ENCODE measurements at regions not wholly inside any gene's neighbourhood (a gene's known extent, or its start where the extent isn't known, plus 50 kb on each side); places are given as distances from the start of the nearest gene placed in this dataset.

DNA sequence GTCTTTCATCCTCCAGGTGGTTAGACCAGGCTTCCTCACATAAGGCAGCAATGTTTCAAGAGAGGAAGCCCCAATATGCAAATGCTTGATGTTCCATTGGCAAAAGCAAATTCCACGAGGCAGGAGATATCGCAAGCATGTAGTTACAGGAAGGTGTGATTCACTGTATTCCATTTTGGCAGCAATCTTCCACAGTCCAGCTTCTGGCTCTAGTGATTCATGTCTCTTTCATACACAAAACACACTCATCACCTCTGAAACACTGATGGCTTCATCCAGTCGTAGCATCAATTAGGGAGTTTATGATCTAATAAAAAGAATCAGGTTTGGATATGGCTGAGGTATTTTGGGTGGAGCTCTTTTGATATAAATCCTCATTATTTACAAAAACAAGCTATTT lies 552.2 kb upstream of the RIOK2 start:
- H3K27me3 Mint-ChIP-seq, result no peaks in the 10 kb centered on the region
- no peaks in the 10 kb centered on the region for H3K9me3 Mint-ChIP-seq
- ATAC-seq (ENCODE audit: low read depth), result no peak
- no peak overlapping the region for H3K27ac Mint-ChIP-seq
- H3K4me3 Mint-ChIP-seq, result no peak overlapping the region
- no peaks in the 10 kb centered on the region for H3K4me1 Mint-ChIP-seq
- H3K36me3 Mint-ChIP-seq, result no peaks in the 10 kb centered on the region
- no peak for DNase-seq (ENCODE audit: low spot score in 2 of 2)

DNA sequence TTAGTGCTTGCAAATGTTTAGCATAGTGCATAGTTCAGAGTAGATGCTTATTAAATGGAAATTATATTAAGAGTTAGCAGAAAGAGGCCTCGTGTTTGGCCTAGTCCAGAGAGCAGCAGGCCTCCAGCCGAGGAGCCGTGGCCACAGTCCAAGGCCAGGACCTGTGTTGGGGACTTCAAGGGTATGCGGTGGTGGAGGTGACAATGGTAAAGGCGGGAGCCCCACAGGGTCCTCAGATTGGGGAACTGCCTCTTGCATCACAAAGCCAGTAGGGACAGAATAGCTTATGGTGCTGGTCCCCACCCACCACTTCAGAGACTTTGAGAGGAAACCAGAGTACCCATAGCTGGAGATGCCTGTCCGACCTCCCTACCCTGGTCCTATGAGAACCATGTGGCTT lies 554.6 kb upstream of the RIOK2 start:
- Mint-ChIP-seq H3K27ac (no peak overlapping the region), H3K9me3 (no peaks in the 10 kb centered on the region), H3K27me3 (no peaks in the 10 kb centered on the region), H3K36me3 (no peaks in the 10 kb centered on the region), H3K4me1 (no peaks in the 10 kb centered on the region), H3K4me3 (no peak overlapping the region)
- no peak for DNase-seq (ENCODE audit: low spot score in 2 of 2)
- ATAC-seq (ENCODE audit: low read depth), result no peak

DNA sequence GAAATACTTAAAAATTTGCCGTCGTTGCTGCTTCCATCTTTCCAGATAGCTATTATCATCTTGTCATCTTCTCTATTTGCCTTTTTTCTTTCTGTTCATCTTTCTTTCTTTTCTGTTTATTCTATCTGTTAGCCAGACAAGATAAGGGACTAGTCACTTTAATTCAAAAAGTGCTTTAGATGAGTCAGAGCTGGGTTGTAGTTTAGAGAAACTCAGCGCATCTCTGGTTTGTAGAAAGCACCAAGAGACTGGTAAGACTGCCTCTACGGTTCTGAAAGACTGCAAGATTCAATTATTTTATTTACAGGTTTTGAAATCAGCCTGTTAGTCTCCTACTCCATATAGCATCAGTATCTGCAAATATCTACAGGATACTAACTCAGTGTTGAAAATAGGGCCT lies 562.8 kb upstream of the RIOK2 start:
- DNase-seq (ENCODE audit: low spot score in 2 of 2) (no peak), ATAC-seq (ENCODE audit: low read depth) (no peak)
- no peaks in the 10 kb centered on the region for H3K27me3 Mint-ChIP-seq
- H3K36me3 Mint-ChIP-seq, result no peaks in the 10 kb centered on the region
- H3K9me3 Mint-ChIP-seq, result peaks cover 2% of the 10 kb centered on the region
- H3K4me1 Mint-ChIP-seq, result no peaks in the 10 kb centered on the region
- no peak overlapping the region for H3K4me3 Mint-ChIP-seq
- H3K27ac Mint-ChIP-seq, result no peak overlapping the region

DNA sequence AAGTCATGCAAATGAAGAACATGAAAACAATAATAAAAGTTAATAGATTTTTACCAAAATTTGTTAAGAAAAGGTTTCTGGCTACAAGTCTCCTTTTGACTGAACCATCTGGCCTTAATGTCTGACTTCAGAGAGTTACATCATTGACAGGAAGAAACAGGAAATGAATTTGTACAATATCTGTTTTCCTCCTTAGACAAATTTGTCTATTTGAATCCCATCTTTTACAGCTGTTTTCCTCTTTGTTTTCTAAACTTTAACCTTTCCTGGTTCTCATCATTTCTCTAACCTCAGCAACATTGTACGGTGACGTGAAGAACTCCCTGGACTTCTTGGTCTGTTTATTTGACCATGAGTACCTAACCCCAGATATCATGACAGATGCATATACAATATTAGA lies 567.5 kb upstream of the RIOK2 start:
- no peak for DNase-seq (ENCODE audit: low spot score in 2 of 2)
- H3K27me3 Mint-ChIP-seq, result no peaks in the 10 kb centered on the region
- peaks cover 2% of the 10 kb centered on the region for H3K9me3 Mint-ChIP-seq
- H3K4me1 Mint-ChIP-seq, result no peaks in the 10 kb centered on the region
- H3K4me3 Mint-ChIP-seq, result no peak overlapping the region
- no peak for ATAC-seq (ENCODE audit: low read depth)
- H3K36me3 Mint-ChIP-seq, result no peaks in the 10 kb centered on the region
- no peak overlapping the region for H3K27ac Mint-ChIP-seq

DNA sequence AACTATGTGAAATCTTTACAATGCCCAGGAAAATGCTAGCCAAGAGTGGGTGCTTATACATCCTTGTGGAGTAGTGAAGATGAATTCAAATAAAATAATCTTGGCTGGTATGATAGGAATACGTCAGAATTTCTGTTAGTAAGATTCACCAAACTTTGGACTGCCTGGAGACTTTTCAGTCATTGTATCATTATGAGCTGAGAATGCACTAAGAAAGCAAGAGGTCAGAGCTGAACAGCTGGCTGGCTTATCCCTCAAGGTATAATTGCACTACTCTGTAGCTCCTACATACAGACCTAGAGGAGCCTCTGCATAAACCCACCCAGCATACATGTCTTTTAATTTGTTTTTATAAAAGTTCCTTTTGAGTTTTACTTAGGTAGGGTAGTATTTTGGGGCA lies 568.5 kb upstream of the RIOK2 start:
- H3K27me3 Mint-ChIP-seq, result no peaks in the 10 kb centered on the region
- ATAC-seq (ENCODE audit: low read depth) (no peak), DNase-seq (ENCODE audit: low spot score in 2 of 2) (no peak)
- H3K36me3 Mint-ChIP-seq, result no peaks in the 10 kb centered on the region
- no peaks in the 10 kb centered on the region for H3K9me3 Mint-ChIP-seq
- no peaks in the 10 kb centered on the region for H3K4me1 Mint-ChIP-seq
- H3K4me3 Mint-ChIP-seq, result no peak overlapping the region
- no peak overlapping the region for H3K27ac Mint-ChIP-seq

DNA sequence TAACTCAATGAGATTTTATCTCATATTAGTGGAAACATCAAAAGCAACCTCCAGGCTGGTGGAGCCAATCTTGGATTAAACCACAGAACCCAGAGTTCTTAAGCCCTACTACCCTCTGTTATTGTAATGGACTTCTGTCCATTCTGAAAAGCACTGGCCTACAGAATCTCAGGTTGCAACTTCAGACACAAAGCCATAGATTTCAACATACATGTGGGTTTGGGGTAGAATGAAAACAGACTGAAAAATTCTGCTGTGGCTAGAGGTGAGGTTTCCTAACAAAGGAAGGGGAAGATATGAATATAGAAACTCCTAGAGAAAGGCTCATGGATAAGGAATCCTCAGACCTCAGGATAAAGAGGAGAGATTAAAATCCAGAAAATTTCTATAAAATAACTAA lies 569.8 kb upstream of the RIOK2 start:
- Mint-ChIP-seq H3K36me3 (no peaks in the 10 kb centered on the region), H3K27ac (no peak overlapping the region), H3K4me3 (no peak overlapping the region), H3K4me1 (no peaks in the 10 kb centered on the region), H3K27me3 (no peaks in the 10 kb centered on the region), H3K9me3 (no peaks in the 10 kb centered on the region)
- DNase-seq (ENCODE audit: low spot score in 2 of 2) (no peak), ATAC-seq (ENCODE audit: low read depth) (no peak)

DNA sequence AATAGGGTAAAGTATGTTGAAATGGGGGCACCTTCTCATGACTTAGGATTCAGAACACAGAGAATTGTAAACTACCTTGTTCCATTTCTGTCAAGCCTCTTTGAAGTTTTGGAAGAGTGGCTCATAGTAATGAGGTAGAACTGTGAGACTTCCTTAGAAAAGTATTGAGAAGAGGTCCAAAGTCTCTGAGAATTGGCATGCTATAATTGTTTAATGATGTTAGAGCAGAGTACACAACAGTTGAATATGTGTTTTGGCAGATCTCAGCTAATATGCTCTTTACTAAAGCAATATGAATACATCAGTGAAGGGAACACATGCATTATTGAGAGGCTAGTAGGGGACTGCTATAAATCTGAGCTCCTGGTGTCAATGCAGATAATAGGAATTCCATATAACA lies 579.4 kb upstream of the RIOK2 start:
- Mint-ChIP-seq H3K27ac (no peak overlapping the region), H3K4me3 (no peak overlapping the region), H3K9me3 (peaks cover 3% of the 10 kb centered on the region), H3K4me1 (peaks cover 2% of the 10 kb centered on the region), H3K27me3 (no peaks in the 10 kb centered on the region), H3K36me3 (no peaks in the 10 kb centered on the region)
- DNase-seq (ENCODE audit: low spot score in 2 of 2), result no peak
- ATAC-seq (ENCODE audit: low read depth), result no peak

DNA sequence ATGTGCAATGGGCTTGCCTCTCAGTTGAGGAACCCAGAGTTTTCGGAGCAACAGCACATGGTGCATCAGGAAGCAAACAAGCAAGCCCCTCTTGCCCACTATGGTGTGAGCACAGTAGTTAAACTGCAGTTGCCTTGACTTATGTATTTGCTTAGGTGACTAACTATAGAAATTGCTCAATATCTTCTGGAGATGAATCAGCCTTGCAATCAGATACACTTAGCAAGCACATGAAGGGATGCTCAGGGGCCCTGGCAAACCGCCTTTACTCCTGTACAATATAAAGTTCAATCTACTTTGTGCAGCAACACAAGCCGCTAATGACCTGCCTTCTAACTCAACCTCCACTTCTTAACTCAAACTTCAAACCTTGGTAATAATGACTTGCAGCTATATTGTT lies 581.7 kb upstream of the RIOK2 start:
- Mint-ChIP-seq H3K27me3 (no peaks in the 10 kb centered on the region), H3K27ac (no peak overlapping the region), H3K9me3 (peaks cover 5% of the 10 kb centered on the region), H3K4me1 (peaks cover 2% of the 10 kb centered on the region), H3K36me3 (no peaks in the 10 kb centered on the region), H3K4me3 (no peak overlapping the region)
- DNase-seq (ENCODE audit: low spot score in 2 of 2) (no peak), ATAC-seq (ENCODE audit: low read depth) (no peak)

DNA sequence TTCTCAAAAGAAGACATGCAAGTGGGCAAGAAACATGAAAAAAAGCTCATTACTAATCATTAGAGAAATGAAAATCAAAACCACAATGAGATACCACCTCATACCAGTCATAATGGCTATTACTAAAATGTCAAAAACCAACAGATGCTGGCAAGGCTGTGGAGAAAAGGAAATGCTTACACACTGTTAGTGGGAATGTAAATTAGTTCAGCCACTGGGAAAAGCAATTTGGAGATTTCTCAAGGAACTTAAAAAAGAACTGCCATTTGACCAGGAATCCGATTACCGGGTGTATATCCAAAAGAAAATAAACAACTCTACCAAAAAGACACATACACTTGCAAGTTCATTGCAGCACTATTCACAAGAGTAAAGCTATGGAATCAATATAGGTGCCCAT lies 595.4 kb upstream of the RIOK2 start:
- no peak overlapping the region for H3K4me3 Mint-ChIP-seq
- no peaks in the 10 kb centered on the region for H3K4me1 Mint-ChIP-seq
- peaks cover 4% of the 10 kb centered on the region for H3K9me3 Mint-ChIP-seq
- peaks cover 2% of the 10 kb centered on the region for H3K36me3 Mint-ChIP-seq
- no peaks in the 10 kb centered on the region for H3K27me3 Mint-ChIP-seq
- ATAC-seq (ENCODE audit: low read depth) (no peak), DNase-seq (ENCODE audit: low spot score in 2 of 2) (no peak)
- H3K27ac Mint-ChIP-seq, result no peak overlapping the region

- ATAC-seq (ENCODE audit: low read depth) (no peak), DNase-seq (ENCODE audit: low spot score in 2 of 2) (no peak)
- Mint-ChIP-seq H3K36me3 (no peaks in the 10 kb centered on the region), H3K9me3 (peaks cover 4% of the 10 kb centered on the region), H3K27ac (no peak overlapping the region), H3K27me3 (no peaks in the 10 kb centered on the region), H3K4me3 (no peak overlapping the region), H3K4me1 (peaks cover 2% of the 10 kb centered on the region)
These were observed 605.3 kb upstream of the RIOK2 start for GRCh38 chr5:97788369-97788768.

- Mint-ChIP-seq H3K27me3 (no peaks in the 10 kb centered on the region), H3K4me1 (no peaks in the 10 kb centered on the region), H3K27ac (no peak overlapping the region), H3K4me3 (no peak overlapping the region), H3K36me3 (no peaks in the 10 kb centered on the region), H3K9me3 (peaks cover 6% of the 10 kb centered on the region)
- ATAC-seq (ENCODE audit: low read depth) (no peak), DNase-seq (ENCODE audit: low spot score in 2 of 2) (no peak)
These were observed 615.0 kb upstream of the RIOK2 start for GRCh38 chr5:97797994-97798451.

DNA sequence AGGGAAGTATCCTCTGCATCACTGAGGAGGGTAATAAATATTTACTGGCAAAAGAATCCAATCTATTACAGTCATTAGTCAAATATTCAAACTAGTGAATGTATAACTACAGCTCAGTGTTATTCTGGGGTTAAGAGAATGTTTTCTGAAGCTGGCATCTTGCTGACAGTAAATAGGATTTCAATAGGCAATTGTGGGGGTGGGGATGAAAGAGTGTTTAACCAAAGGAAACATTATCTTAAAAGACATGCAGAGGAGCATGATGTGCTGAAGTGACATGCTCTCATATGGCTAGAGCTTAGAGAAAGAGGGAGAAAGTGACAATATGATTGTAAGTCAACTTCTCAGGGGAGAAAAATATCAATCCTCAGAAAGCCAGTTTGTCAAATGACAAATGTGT lies 618.4 kb upstream of the RIOK2 start:
- Mint-ChIP-seq H3K4me1 (no peaks in the 10 kb centered on the region), H3K4me3 (no peak overlapping the region), H3K27me3 (no peaks in the 10 kb centered on the region), H3K9me3 (peaks cover 6% of the 10 kb centered on the region), H3K36me3 (no peaks in the 10 kb centered on the region), H3K27ac (no peak overlapping the region)
- DNase-seq (ENCODE audit: low spot score in 2 of 2), result no peak
- no peak for ATAC-seq (ENCODE audit: low read depth)

DNA sequence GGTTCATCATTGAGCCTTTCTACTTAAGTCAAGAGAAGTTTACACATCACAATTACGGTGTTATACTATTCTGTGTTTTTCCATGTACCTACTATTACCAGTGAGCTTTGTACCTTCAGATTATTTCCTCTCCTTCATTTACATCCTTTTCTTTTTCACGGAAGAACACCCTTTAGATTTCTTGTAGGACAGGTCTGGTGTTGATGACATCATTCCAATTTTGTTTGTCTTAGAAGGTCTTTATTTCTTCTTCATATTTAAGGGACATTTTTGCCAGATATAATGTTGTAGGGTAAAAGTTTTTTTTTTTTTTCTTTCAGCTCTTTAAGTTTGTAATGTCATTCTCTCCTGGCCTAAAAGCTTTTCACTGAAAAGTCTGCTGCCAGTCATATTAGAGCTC lies 637.1 kb upstream of the RIOK2 start:
- ATAC-seq (ENCODE audit: low read depth) (no peak), DNase-seq (ENCODE audit: low spot score in 2 of 2) (no peak)
- Mint-ChIP-seq H3K27me3 (no peaks in the 10 kb centered on the region), H3K4me1 (no peaks in the 10 kb centered on the region), H3K27ac (no peak overlapping the region), H3K36me3 (no peaks in the 10 kb centered on the region), H3K4me3 (no peak overlapping the region), H3K9me3 (peaks cover 6% of the 10 kb centered on the region)

GRCh38 chr5:97832645-97833296 lies 649.7 kb upstream of the RIOK2 start:
- peaks cover 3% of the 10 kb centered on the region for H3K27me3 Mint-ChIP-seq
- DNase-seq (ENCODE audit: low spot score in 2 of 2), result no peak
- no peaks in the 10 kb centered on the region for H3K36me3 Mint-ChIP-seq
- H3K4me3 Mint-ChIP-seq, result no peak overlapping the region
- peaks cover 1% of the 10 kb centered on the region for H3K9me3 Mint-ChIP-seq
- no peaks in the 10 kb centered on the region for H3K4me1 Mint-ChIP-seq
- no peak overlapping the region for H3K27ac Mint-ChIP-seq
- ATAC-seq (ENCODE audit: low read depth), result no peak

DNA sequence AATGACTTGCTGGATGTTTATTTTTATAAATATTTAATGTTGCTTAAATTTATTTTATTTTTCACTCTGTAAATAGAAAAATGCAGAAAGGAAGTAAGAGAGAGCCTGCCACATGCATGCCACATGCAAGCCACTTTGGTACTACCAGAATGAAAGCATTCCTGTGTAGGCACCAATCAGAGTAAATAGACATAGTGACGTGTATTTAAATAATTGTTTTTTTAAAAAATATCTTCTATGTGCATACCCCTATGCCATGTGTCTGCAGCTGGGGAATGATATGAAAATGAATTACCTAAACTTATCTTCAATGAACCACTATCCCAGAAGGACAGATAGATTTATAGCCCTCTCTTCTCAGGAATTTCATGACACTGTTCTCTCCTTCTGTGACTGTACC lies 651.5 kb upstream of the RIOK2 start:
- no peak for ATAC-seq (ENCODE audit: low read depth)
- Mint-ChIP-seq H3K36me3 (no peaks in the 10 kb centered on the region), H3K4me3 (no peak overlapping the region), H3K27ac (no peak overlapping the region), H3K27me3 (peaks cover 3% of the 10 kb centered on the region), H3K9me3 (peaks cover 1% of the 10 kb centered on the region), H3K4me1 (no peaks in the 10 kb centered on the region)
- no peak for DNase-seq (ENCODE audit: low spot score in 2 of 2)

Data from memory B cell (primary cell).